H9 (cell line): ENCODE measurements at regions not wholly inside any gene's neighbourhood (a gene's known extent, or its start where the extent isn't known, plus 50 kb on each side); places are given as distances from the start of the nearest gene placed in this dataset.

Experiments
- DNase-seq: peaks from one replicate; pipeline ENCODE4 v3.0.0-alpha.2; 2017
- H2AFZ ChIP-seq: one replicate; pipeline ENCODE4 v1.6.1; 2013; ENCODE audit warnings: mild to moderate bottlenecking, low read length, control low read depth, moderate library complexity
- H2AK5ac ChIP-seq: 2 replicates; pipeline ENCODE4 v1.6.1; 2013; ENCODE audit warnings: low read length, control low read depth, mixed read lengths; ENCODE audit not compliant: insufficient read length
- H2BK120ac ChIP-seq: one replicate; pipeline ENCODE4 v1.6.1; 2013; ENCODE audit warnings: low read depth, mild to moderate bottlenecking, low read length, control low read depth, inconsistent platforms; ENCODE audit not compliant: poor library complexity, severe bottlenecking
- H2BK12ac ChIP-seq: 2 replicates; pipeline ENCODE4 v1.6.1; 2013; ENCODE audit warnings: low read length, control low read depth, mixed read lengths, low read depth; ENCODE audit not compliant: insufficient read length
- H2BK15ac ChIP-seq: 2 replicates; pipeline ENCODE4 v1.6.1; 2013; ENCODE audit warnings: low read depth, low read length, control low read depth
- H2BK20ac ChIP-seq: one replicate; pipeline ENCODE4 v1.6.1; 2013; ENCODE audit warnings: low read depth, mild to moderate bottlenecking, low read length, control low read depth, inconsistent platforms; ENCODE audit not compliant: poor library complexity, severe bottlenecking
- H2BK5ac ChIP-seq: 2 replicates; pipeline ENCODE4 v1.6.1; 2013; ENCODE audit warnings: low read length, control low read depth, mixed read lengths; ENCODE audit not compliant: insufficient read length
- H3K14ac ChIP-seq: 2 replicates; pipeline ENCODE4 v1.6.1; 2013; ENCODE audit warnings: low read length, control low read depth; ENCODE audit not compliant: insufficient read depth
- H3K18ac ChIP-seq: 2 replicates; pipeline ENCODE4 v1.6.1; 2013; ENCODE audit warnings: low read depth, mild to moderate bottlenecking, mixed read lengths, low read length, control low read depth; ENCODE audit not compliant: insufficient read length
- H3K23ac ChIP-seq: 2 replicates; pipeline ENCODE4 v1.6.1; 2013; ENCODE audit warnings: low read length, control low read depth, mixed read lengths, low read depth; ENCODE audit not compliant: insufficient read length
- H3K23me2 ChIP-seq: 2 replicates; pipeline ENCODE4 v1.6.1; 2013; ENCODE audit warnings: low read depth, mild to moderate bottlenecking, mixed read lengths, low read length, control low read depth; ENCODE audit not compliant: insufficient read length, poor library complexity, severe bottlenecking
- H3K27ac ChIP-seq: 2 replicates; pipeline ENCODE4 v1.5.1; 2013; ENCODE audit warnings: low read length, control low read depth, mixed read lengths, low read depth; ENCODE audit not compliant: insufficient read length
- H3K27me3 ChIP-seq: 2 replicates; pipeline ENCODE4 v1.6.1; 2013; ENCODE audit warnings: low read length, control low read depth, inconsistent platforms; ENCODE audit not compliant: insufficient read depth
- H3K4ac ChIP-seq: 2 replicates; pipeline ENCODE4 v1.6.1; 2013; ENCODE audit warnings: low read depth, mild to moderate bottlenecking, control low read depth, inconsistent platforms, low read length, moderate library complexity
- H3K4me1 ChIP-seq: 2 replicates; pipeline ENCODE4 v1.6.1; 2013; ENCODE audit warnings: low read length, control low read depth, inconsistent platforms; ENCODE audit not compliant: insufficient read depth
- H3K4me2 ChIP-seq: 2 replicates; pipeline ENCODE4 v1.6.1; 2013; ENCODE audit warnings: low read length, control low read depth, mixed read lengths; ENCODE audit not compliant: insufficient read length, insufficient read depth
- H3K56ac ChIP-seq: 2 replicates; pipeline ENCODE4 v1.6.1; 2013; ENCODE audit warnings: low read depth, mild to moderate bottlenecking, mixed read lengths, low read length, control low read depth; ENCODE audit not compliant: insufficient read length
- H3K79me1 ChIP-seq: 2 replicates; pipeline ENCODE4 v1.6.1; 2013; ENCODE audit warnings: low read depth, mild to moderate bottlenecking, moderate library complexity, low read length, control low read depth, inconsistent platforms; ENCODE audit not compliant: insufficient read depth, poor library complexity, severe bottlenecking
- H3K79me2 ChIP-seq: 2 replicates; pipeline ENCODE4 v1.6.1; 2013; ENCODE audit warnings: low read length, control low read depth, inconsistent platforms; ENCODE audit not compliant: insufficient read depth
- H3K9ac ChIP-seq: 2 replicates; pipeline ENCODE4 v1.6.1; 2013; ENCODE audit warnings: low read length, control low read depth, mixed read lengths; ENCODE audit not compliant: insufficient read length; ENCODE audit errors: extremely low read depth
- H3K9me3 ChIP-seq: one replicate; pipeline ENCODE4 v1.6.1; 2013; ENCODE audit warnings: low read depth, low read length, inconsistent platforms; ENCODE audit not compliant: control insufficient read depth
- H3T11ph ChIP-seq: one replicate; pipeline ENCODE4 v1.6.1; 2013; ENCODE audit warnings: mild to moderate bottlenecking, low read length, control low read depth, inconsistent platforms
- H4K20me1 ChIP-seq: one replicate; pipeline ENCODE4 v1.6.1; 2013; ENCODE audit not compliant: control insufficient read depth, insufficient read length, insufficient read depth
- H4K5ac ChIP-seq: 2 replicates; pipeline ENCODE4 v1.6.1; 2013; ENCODE audit warnings: low read depth, mild to moderate bottlenecking, mixed read lengths, low read length, control low read depth; ENCODE audit not compliant: insufficient read length
- H4K8ac ChIP-seq: replicated peaks from 2 replicates; pipeline ENCODE4 v1.6.1; 2013; ENCODE audit warnings: low read length, control low read depth, mixed read lengths, low read depth; ENCODE audit not compliant: insufficient read length
- H4K91ac ChIP-seq: 2 replicates; pipeline ENCODE4 v1.6.1; 2013; ENCODE audit warnings: low read depth, mild to moderate bottlenecking, moderate library complexity, mixed read lengths, low read length, control low read depth; ENCODE audit not compliant: insufficient read length
- H3K27ac Mint-ChIP-seq, 3 experiments: 2 replicates in 2 of 3; 3 replicates in 1 of 3; pipeline ENCODE4 v1.8.0; 2020 to 2021; ENCODE audit warnings: mixed read lengths in 3 of 3, mild to moderate bottlenecking in 1 of 3, moderate library complexity in 1 of 3
- H3K27me3 Mint-ChIP-seq: 2 replicates; pipeline ENCODE4 v1.8.0; 2021; ENCODE audit warnings: low read depth, mild to moderate bottlenecking, moderate library complexity, mixed read lengths
- H3K36me3 Mint-ChIP-seq, 3 experiments: 2 replicates in 2 of 3; 3 replicates in 1 of 3; pipeline ENCODE4 v1.8.0; 2020 to 2021; ENCODE audit warnings: low read depth in 3 of 3, mixed read lengths in 3 of 3; ENCODE audit not compliant: insufficient read depth in 1 of 3
- H3K4me1 Mint-ChIP-seq, 2 experiments: 2 replicates each; pipeline ENCODE4 v1.8.0; 2020; ENCODE audit warnings: mixed read lengths in 2 of 2
- H3K4me3 Mint-ChIP-seq, 2 experiments: 2 replicates in 1 of 2; 3 replicates in 1 of 2; pipeline ENCODE4 v1.8.0; 2020 to 2021; ENCODE audit warnings: mild to moderate bottlenecking in 2 of 2, mixed read lengths in 2 of 2, moderate library complexity in 1 of 2
- H3K9me3 Mint-ChIP-seq, 2 experiments: 2 replicates in 1 of 2; 3 replicates in 1 of 2; pipeline ENCODE4 v1.8.0; 2020; ENCODE audit warnings: mild to moderate bottlenecking in 2 of 2, mixed read lengths in 2 of 2, moderate library complexity in 1 of 2
- WGBS: extraction: QIAGEN DNeasy Blood & Tissue Kit; methylation state at CpG from one replicate; pipeline ENCODE4 v1.1.7; 2013; ENCODE audit warnings: missing lambda C conversion rate, low lambda C conversion rate, mixed read lengths; ENCODE audit not compliant: insufficient read length; ENCODE audit errors: extremely low coverage; 5-methylcytosine and 5-hydroxymethylcytosine counted together
- TF ChIP-seq, protein P1 (sequence below): fragments of 200-600 bp; sonication (generic); conservative IDR thresholded peaks from 3 replicates; pipeline ENCODE4 v1.8.0; 2021; ENCODE audit warnings: antibody characterized with exemption, mild to moderate bottlenecking

DNA sequence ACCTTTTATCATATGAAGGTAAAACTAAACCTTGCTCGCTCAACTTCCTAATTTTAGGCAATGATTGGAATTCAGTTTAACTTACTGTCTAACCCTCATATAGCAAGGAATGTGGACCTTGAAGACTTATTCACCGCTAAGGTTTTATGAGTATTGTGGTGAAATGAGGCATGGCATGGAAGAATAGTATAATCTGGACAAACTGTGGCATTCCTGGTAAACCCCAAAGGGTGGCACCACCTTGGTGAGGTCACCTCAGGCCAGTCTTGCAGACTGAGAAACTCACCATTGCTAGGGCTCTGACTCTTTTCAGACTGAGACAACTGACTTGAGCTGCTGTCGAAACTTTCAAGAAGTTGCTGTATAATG lies 51.1 kb upstream of the EHBP1 start:
- H3K4me1 ChIP-seq, result no peaks in the 10 kb centered on the region
- H3T11ph ChIP-seq, result no peak overlapping the region
- Mint-ChIP-seq H3K4me1 (no peaks in the 10 kb centered on the region), H3K36me3 (peaks cover 0 to 20% (median 11%) of the 10 kb centered on the region in 3 experiments; a peak in 6 of 7 replicates), H3K9me3 (peaks cover 13 to 25% of the 10 kb centered on the region in 2 experiments), H3K4me3 (no peak overlapping the region), H3K27ac (no peak overlapping the region), H3K27me3 (no peaks in the 10 kb centered on the region; the same call in 1 of the 2 replicates)
- H2AK5ac ChIP-seq, result no peak overlapping the region
- no peak for DNase-seq
- no peaks in the 10 kb centered on the region for H3K79me2 ChIP-seq
- H3K27me3 ChIP-seq, result no peaks in the 10 kb centered on the region
- H3K56ac ChIP-seq, result no peak overlapping the region
- H2BK5ac ChIP-seq, result no peak overlapping the region
- no peak overlapping the region for H2BK15ac ChIP-seq
- H4K5ac ChIP-seq, result no peak overlapping the region
- no peak overlapping the region for H3K4me2 ChIP-seq
- no peak overlapping the region for H3K27ac ChIP-seq
- no peak overlapping the region for H2BK20ac ChIP-seq
- H3K14ac ChIP-seq, result no peak overlapping the region
- no CpG with 5 or more reads among the region's 3 CpGs for WGBS
- H2BK120ac ChIP-seq, result no peak overlapping the region
- H4K20me1 ChIP-seq, result no peaks in the 10 kb centered on the region
- H2AFZ ChIP-seq, result no peak overlapping the region
- H4K91ac ChIP-seq, result no peak overlapping the region
- H3K23ac ChIP-seq, result no peak overlapping the region
- H3K9ac ChIP-seq, result no peak overlapping the region
- no peaks in the 10 kb centered on the region for H3K23me2 ChIP-seq
- H3K79me1 ChIP-seq, result no peaks in the 10 kb centered on the region
- H3K4ac ChIP-seq, result no peak overlapping the region
- no peak overlapping the region for H2BK12ac ChIP-seq
- TF ChIP-seq, protein P1, sequence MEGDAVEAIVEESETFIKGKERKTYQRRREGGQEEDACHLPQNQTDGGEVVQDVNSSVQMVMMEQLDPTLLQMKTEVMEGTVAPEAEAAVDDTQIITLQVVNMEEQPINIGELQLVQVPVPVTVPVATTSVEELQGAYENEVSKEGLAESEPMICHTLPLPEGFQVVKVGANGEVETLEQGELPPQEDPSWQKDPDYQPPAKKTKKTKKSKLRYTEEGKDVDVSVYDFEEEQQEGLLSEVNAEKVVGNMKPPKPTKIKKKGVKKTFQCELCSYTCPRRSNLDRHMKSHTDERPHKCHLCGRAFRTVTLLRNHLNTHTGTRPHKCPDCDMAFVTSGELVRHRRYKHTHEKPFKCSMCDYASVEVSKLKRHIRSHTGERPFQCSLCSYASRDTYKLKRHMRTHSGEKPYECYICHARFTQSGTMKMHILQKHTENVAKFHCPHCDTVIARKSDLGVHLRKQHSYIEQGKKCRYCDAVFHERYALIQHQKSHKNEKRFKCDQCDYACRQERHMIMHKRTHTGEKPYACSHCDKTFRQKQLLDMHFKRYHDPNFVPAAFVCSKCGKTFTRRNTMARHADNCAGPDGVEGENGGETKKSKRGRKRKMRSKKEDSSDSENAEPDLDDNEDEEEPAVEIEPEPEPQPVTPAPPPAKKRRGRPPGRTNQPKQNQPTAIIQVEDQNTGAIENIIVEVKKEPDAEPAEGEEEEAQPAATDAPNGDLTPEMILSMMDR, result no peak
- no peak overlapping the region for H3K18ac ChIP-seq
- H4K8ac ChIP-seq, result no peak overlapping the region
- no peaks in the 10 kb centered on the region for H3K9me3 ChIP-seq
